ENCODE measurements at regions not wholly inside any gene's neighbourhood (a gene's known extent, or its start where the extent isn't known, plus 50 kb on each side); places are given as distances from the start of the nearest gene placed in this dataset.

DNA sequence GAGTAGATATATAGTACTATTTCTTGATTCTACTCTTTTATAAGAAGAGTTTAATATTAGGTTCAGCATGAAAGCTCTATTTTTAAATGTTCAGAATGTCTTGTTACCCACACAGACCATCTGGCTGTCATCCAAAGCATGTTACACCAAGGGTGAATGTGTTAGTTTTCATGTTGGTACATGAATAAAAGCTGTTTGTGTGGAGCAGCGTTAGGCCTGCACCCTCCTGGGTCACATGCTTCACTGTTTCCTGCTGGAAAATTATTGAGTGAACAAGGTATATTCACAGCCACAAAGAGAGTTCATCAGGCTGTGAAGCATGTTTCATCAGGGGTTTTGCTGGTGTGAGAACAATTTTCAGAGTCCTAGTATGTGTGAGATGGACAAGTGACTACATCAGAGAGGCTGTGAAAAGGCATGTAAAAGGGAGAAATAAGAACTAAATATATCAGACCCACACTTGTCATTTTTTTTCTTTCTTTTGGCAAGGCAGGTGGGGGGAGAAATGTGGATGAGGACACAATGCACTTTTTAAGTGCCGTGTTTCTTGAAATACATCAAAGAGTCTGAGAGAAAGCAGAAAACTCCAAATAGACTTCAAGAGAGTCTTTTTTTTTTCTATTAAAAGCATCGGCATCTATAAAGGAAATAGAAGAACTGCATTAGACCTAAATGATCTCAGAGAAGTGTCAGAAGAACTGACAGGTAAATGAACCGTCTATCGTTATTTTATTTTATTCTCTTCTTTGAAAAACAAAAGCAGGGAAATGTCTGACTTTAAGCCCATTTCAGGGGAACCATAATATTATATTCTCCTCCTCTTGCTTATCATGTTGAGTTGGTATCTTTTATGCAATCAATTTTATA lies 2429.7 kb downstream of the PCDH7 start:
- TF ChIP-seq RAD21 (IDR thresholded peaks at IDR 0.05; ENCODE audit: low read depth) (no peak), EP300 (IDR thresholded peaks at IDR 0.05; ENCODE audit: borderline replicate concordance) (no peak), EGR1 (IDR thresholded peaks at IDR 0.05) (no peak), ZBTB7A (IDR thresholded peaks at IDR 0.05; ENCODE audit: low read depth) (no peak), FOXM1 (IDR thresholded peaks at IDR 0.05; ENCODE audit: borderline replicate concordance, low read depth) (no peak), YY1 (IDR thresholded peaks at IDR 0.05; ENCODE audit: low read depth) (no peak), TAF1 (IDR thresholded peaks at IDR 0.05; ENCODE audit: low read depth) (no peak), CREB1 (IDR thresholded peaks at IDR 0.05; ENCODE audit: low read depth) (no peak), NFIC (IDR thresholded peaks at IDR 0.05) (no peak), CEBPB (IDR thresholded peaks at IDR 0.05) (no peak)
- TF ChIP-seq, protein P1, sequence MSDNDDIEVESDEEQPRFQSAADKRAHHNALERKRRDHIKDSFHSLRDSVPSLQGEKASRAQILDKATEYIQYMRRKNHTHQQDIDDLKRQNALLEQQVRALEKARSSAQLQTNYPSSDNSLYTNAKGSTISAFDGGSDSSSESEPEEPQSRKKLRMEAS (IDR thresholded peaks at IDR 0.05): no peak
- TF ChIP-seq, protein P2, sequence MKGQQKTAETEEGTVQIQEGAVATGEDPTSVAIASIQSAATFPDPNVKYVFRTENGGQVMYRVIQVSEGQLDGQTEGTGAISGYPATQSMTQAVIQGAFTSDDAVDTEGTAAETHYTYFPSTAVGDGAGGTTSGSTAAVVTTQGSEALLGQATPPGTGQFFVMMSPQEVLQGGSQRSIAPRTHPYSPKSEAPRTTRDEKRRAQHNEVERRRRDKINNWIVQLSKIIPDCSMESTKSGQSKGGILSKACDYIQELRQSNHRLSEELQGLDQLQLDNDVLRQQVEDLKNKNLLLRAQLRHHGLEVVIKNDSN (IDR thresholded peaks at IDR 0.05): no peak
- TF ChIP-seq, protein P3, sequence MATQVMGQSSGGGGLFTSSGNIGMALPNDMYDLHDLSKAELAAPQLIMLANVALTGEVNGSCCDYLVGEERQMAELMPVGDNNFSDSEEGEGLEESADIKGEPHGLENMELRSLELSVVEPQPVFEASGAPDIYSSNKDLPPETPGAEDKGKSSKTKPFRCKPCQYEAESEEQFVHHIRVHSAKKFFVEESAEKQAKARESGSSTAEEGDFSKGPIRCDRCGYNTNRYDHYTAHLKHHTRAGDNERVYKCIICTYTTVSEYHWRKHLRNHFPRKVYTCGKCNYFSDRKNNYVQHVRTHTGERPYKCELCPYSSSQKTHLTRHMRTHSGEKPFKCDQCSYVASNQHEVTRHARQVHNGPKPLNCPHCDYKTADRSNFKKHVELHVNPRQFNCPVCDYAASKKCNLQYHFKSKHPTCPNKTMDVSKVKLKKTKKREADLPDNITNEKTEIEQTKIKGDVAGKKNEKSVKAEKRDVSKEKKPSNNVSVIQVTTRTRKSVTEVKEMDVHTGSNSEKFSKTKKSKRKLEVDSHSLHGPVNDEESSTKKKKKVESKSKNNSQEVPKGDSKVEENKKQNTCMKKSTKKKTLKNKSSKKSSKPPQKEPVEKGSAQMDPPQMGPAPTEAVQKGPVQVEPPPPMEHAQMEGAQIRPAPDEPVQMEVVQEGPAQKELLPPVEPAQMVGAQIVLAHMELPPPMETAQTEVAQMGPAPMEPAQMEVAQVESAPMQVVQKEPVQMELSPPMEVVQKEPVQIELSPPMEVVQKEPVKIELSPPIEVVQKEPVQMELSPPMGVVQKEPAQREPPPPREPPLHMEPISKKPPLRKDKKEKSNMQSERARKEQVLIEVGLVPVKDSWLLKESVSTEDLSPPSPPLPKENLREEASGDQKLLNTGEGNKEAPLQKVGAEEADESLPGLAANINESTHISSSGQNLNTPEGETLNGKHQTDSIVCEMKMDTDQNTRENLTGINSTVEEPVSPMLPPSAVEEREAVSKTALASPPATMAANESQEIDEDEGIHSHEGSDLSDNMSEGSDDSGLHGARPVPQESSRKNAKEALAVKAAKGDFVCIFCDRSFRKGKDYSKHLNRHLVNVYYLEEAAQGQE (IDR thresholded peaks at IDR 0.05; ENCODE audit: low read depth): no peak
